Heart left ventricle (tissue), 16 donors: ENCODE measurements at regions not wholly inside any gene's neighbourhood (a gene's known extent, or its start where the extent isn't known, plus 50 kb on each side); places are given as distances from the start of the nearest gene placed in this dataset.

Experiments
- ATAC-seq, 4 donors: fragments of 200-7000 bp; cut with Tn5 transposase; one replicate each; pipeline ENCODE4 v1.9.1; 2020 to 2022; ENCODE audit warnings: moderate library complexity in 4 of 4, mild to moderate bottlenecking in 3 of 4, moderate number of reproducible peaks in 1 of 4
- DNase-seq, 5 donors: peaks; one replicate each; pipeline ENCODE4 v3.0.0-alpha.2; 2020
- H3K27ac ChIP-seq, 12 donors: fragments of 200-600 bp; sonication (generic) in 4 of 12; one replicate each; pipeline versions ENCODE4 v1.5.0 to v1.8.0; 2016 to 2022; ENCODE audit warnings: mild to moderate bottlenecking in 2 of 12
- H3K27me3 ChIP-seq, 9 donors: fragments of 200-600 bp; sonication (generic) in 2 of 9; one replicate each; pipeline versions ENCODE4 v1.5.1 to v1.8.0; 2016 to 2022; ENCODE audit warnings: mild to moderate bottlenecking in 3 of 9
- H3K36me3 ChIP-seq, 9 donors: fragments of 200-600 bp; sonication (generic) in 2 of 9; one replicate each; pipeline versions ENCODE4 v1.5.0 to v1.8.0; 2018 to 2022; ENCODE audit warnings: mild to moderate bottlenecking in 2 of 9
- H3K4me1 ChIP-seq, 12 donors: fragments of 200-600 bp; sonication (generic) in 4 of 12; one replicate each; pipeline versions ENCODE4 v1.5.0 to v1.8.0; 2016 to 2022; ENCODE audit warnings: mild to moderate bottlenecking in 3 of 12
- H3K4me3 ChIP-seq, 12 donors: fragments of 200-600 bp; sonication (generic) in 4 of 12; one replicate each; pipeline versions ENCODE4 v1.5.0 to v1.8.0; 2017 to 2022; ENCODE audit warnings: mild to moderate bottlenecking in 9 of 12, moderate library complexity in 4 of 12
- H3K9me3 ChIP-seq, 12 donors: fragments of 200-600 bp; sonication (generic) in 4 of 12; one replicate each; pipeline versions ENCODE4 v1.5.0 to v1.8.0; 2016 to 2022; ENCODE audit warnings: mild to moderate bottlenecking in 1 of 12
- CTCF ChIP-seq, 12 donors: fragments of 200-600 bp; sonication (generic) in 4 of 12; IDR thresholded peaks; one replicate each; pipeline versions ENCODE4 v1.5.0 to v1.8.0; 2018 to 2022; ENCODE audit warnings: antibody characterized with exemption in 12 of 12, mild to moderate bottlenecking in 5 of 12
- POLR2A ChIP-seq, 2 donors: fragments of 450-650 bp; IDR thresholded peaks; one replicate each; pipeline ENCODE4 v1.6.1; 2017; ENCODE audit warnings: antibody characterized with exemption in 2 of 2, mild to moderate bottlenecking in 2 of 2, moderate library complexity in 2 of 2
- WGBS, 4 donors: extraction: QIAGEN DNeasy Blood & Tissue Kit in 2 of 4; methylation state at CpG; one replicate each; pipeline versions ENCODE4 v1.1.5 to v1.1.7; 2013 to 2018; 5-methylcytosine and 5-hydroxymethylcytosine counted together
- intact Hi-C, 10 donors: fragments of 100-400 bp; cut with DNase I; formaldehyde crosslinking; loops; one replicate each; pipeline versions ENCODE4 v1.11.1 to v1.14.2; 2022
- donor health status: ischemic (EF 13 %, LVEDD 7.1; RV severe dilation, severe dysfunction).
- donor health status: healthy with polysubstance abuse.
- donor health status: DM: no; HTN: yes; CAD: no.
- donor health status: DM: no; HTN: no; CAD: no.
- donor health status: ischemic (EF 25% LVEDD 6.9; RV normal size, moderate dysfunction).
- donor health status: ischemic (EF 25% LVEDD 5.7; RV mildly dilated, moderate dysfunction).
- donor health status: healthy.
- donor health status: DM: yes; HTN: yes; CAD: no.
- donor health status: ischemic (EF 35%, LVEDD 5.7; RV mildly dilated, moderate dysfunction).
- donor health status: nonischemic (EF 11% LVEDD 7.7; RV severe dilation, severe dysfunction).
- donor health status: DM: yes; HTN: yes; CAD: no.
- donor health status: PGD.
- donor health status: ischemic (EF 29% LVEDD 5.4; RV normal size, mild dysfunction).
- donor health status: nonischemic (EF 23%, LVEDD 6.1; RV moderate dilation, normal function).

GRCh38 chr16:61195006-61195405 is 841.2 kb downstream of the CDH8 start:
- Histone ChIP-seq H3K36me3 (no peaks in the 10 kb centered on the region), H3K9me3 (no peaks in the 10 kb centered on the region), H3K27ac (no peak overlapping the region), H3K4me1 (no peaks in the 10 kb centered on the region), H3K4me3 (no peak overlapping the region), H3K27me3 (no peaks in the 10 kb centered on the region)
- DNase-seq: no peak
- intact Hi-C loops: no loop called here
- no peak for ATAC-seq
- TF ChIP-seq POLR2A (IDR thresholded peaks at IDR 0.05): no peak

DNA sequence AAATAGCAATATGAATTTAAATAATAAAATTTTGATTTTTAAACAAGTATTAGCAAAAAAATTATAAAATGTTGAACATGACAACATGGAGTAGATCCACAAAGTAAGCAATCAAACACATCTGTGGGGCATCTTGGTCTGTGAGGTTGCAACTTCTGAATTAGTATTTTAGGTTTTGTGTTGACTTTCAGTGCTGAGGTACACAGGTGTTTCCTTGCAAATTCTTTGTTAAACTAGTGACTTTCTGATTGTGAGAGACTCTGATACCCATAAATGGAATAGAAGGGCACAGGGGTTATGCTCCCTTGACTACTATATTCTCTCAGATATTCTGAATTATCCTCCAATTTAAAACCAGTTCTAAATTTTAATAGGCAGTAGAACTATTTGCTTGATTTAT is 841.7 kb downstream of the CDH8 start:
- H3K4me1 ChIP-seq: no peaks in the 10 kb centered on the region
- intact Hi-C loops: no loop called here
- H3K27ac ChIP-seq: no peak overlapping the region
- ATAC-seq: no peak
- no peak for DNase-seq
- H3K27me3 ChIP-seq: no peaks in the 10 kb centered on the region
- TF ChIP-seq POLR2A (IDR thresholded peaks at IDR 0.05): no peak
- no peak for TF ChIP-seq CTCF (IDR thresholded peaks at IDR 0.05)
- H3K9me3 ChIP-seq: peaks cover 0 to under 1% (median 0%) of the 10 kb centered on the region in 12 donors
- H3K36me3 ChIP-seq: no peaks in the 10 kb centered on the region
- H3K4me3 ChIP-seq: no peak overlapping the region

DNA sequence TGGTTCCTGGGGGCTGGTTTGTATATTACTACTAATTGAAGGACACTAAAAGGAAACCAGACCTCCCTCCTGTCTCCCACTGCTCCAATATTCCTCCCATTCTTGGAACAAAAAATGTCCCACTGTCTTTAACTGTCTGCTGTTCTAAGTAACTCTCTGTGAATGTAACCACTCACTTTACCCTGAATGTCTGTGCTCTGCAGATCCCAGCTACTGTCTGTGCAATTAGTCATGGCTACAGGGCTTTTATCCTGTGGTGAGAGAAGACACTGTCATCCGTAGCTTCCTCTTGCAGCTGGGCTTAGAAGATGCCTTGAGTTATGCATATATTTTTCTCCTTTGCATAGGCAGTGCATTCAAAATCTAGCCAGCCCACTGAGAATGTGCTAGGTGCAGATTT is 853.8 kb downstream of the CDH8 start:
- Histone ChIP-seq H3K9me3 (no peaks in the 10 kb centered on the region), H3K4me3 (no peak overlapping the region), H3K36me3 (no peaks in the 10 kb centered on the region), H3K27ac (no peak overlapping the region), H3K4me1 (no peaks in the 10 kb centered on the region), H3K27me3 (no peaks in the 10 kb centered on the region)
- intact Hi-C loops: no loop called here
- ATAC-seq (no peak), DNase-seq (no peak)
- WGBS, 4 donors: 60 to 68% (median 64%) methylated on average over 1 of the region's 1 CpG
- no peak for TF ChIP-seq CTCF (IDR thresholded peaks at IDR 0.05)
- no peak for TF ChIP-seq POLR2A (IDR thresholded peaks at IDR 0.05)

DNA sequence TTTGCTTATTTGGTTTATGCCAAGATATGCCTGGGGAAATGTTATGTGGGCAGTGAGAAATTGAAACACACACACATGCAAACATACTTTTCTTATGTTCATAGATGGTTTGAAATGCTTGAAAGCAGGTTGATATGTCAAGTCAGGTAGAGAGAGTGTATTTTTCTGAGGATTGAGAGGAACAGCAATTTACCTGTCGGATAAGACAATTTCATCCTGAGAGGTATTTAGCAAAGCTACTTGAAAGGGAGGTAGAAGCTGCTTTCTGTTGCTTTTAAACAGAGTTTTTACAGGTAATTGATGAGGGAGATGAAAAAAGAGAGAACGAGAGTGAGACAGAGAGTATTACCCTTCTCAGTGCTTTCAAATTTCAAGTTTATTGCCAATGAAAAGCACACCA is 854.3 kb downstream of the CDH8 start:
- no peak overlapping the region for H3K27ac ChIP-seq
- no peaks in the 10 kb centered on the region for H3K36me3 ChIP-seq
- TF ChIP-seq CTCF (IDR thresholded peaks at IDR 0.05) (no peak), POLR2A (IDR thresholded peaks at IDR 0.05) (no peak)
- H3K4me3 ChIP-seq: no peak overlapping the region
- no peak for DNase-seq
- H3K4me1 ChIP-seq: no peaks in the 10 kb centered on the region
- ATAC-seq: no peak
- no peaks in the 10 kb centered on the region for H3K27me3 ChIP-seq
- H3K9me3 ChIP-seq: no peaks in the 10 kb centered on the region
- intact Hi-C loops: no loop called here
- 78 to 86% (median 84%) methylated on average over 2 of the region's 2 CpGs for WGBS, 4 donors

DNA sequence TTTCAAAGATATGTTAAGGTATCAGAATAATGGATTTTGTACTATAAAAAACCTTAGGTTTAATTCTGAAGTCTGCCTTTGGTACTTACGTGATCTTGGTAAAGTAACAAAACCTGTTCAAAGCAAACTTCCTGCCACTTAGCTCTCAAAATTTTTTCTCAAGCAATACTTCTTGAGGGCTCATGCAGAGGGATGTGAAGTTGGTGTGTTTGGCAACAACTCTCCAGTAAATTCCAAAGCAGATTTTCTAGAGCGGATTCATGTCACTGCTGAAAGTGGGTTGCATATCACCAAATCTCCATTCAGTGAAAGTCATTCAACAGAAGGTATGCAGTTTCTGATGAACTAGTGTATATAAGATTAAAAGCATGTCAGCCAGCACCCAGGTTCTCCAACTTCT is 856.7 kb downstream of the CDH8 start:
- H3K36me3 ChIP-seq: no peaks in the 10 kb centered on the region
- H3K4me3 ChIP-seq: no peak overlapping the region
- WGBS, 4 donors: 85 to 96% (median 88%) methylated on average over 2 of the region's 2 CpGs
- H3K9me3 ChIP-seq: no peaks in the 10 kb centered on the region
- H3K27me3 ChIP-seq: no peaks in the 10 kb centered on the region
- TF ChIP-seq POLR2A (IDR thresholded peaks at IDR 0.05): no peak
- TF ChIP-seq CTCF (IDR thresholded peaks at IDR 0.05): no peak
- ATAC-seq: no peak
- DNase-seq: no peak
- H3K4me1 ChIP-seq: no peaks in the 10 kb centered on the region
- intact Hi-C loops: no loop called here
- H3K27ac ChIP-seq: no peak overlapping the region
